B cell (primary cell): ENCODE measurements at regions not wholly inside any gene's neighbourhood (a gene's known extent, or its start where the extent isn't known, plus 50 kb on each side); places are given as distances from the start of the nearest gene placed in this dataset.

ENCODE experiments used
- EZH2 ChIP-seq: IDR thresholded peaks from 2 replicates; pipeline ENCODE4 v1.6.1; 2012; ENCODE audit warnings: borderline replicate concordance, low read depth, mild to moderate bottlenecking, moderate library complexity, low read length; ENCODE audit not compliant: insufficient read depth, poor library complexity, severe bottlenecking
- TF ChIP-seq, protein P1 (sequence below): fragments of 200-600 bp; IDR thresholded peaks from one replicate; pipeline ENCODE4 v1.8.0; 2022; ENCODE audit warnings: antibody characterized with exemption, mild to moderate bottlenecking

DNA sequence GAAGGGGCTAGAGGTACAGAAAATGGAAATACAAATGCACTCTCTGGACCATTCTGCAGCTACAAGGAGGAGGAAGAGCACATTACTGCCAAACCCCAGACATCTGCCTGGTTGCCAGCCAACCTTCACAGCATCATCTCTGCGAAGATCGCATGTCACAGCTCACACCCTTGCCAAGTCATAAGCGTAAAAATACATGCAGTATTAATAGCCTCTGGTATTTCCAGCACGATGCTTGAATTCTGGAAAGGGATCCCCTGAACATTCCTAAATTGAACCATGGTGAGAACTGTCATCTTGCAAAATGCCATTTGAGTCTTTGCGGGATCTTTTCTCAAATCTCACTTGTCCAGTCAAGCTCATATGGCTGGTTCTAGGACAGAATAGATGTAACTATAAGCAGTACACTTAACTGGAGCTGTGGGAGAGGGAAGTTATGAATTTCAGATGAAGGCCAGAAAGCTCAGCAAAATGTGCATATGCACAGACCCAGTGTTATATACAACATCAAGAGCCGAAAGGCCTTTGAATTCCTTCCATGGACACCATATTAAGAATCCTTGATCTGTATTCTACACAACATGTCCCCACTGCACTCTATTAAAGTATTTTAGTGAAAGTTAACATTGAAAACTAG, 211.6 kb downstream of the DUSP6 start:
- TF ChIP-seq, protein P1, sequence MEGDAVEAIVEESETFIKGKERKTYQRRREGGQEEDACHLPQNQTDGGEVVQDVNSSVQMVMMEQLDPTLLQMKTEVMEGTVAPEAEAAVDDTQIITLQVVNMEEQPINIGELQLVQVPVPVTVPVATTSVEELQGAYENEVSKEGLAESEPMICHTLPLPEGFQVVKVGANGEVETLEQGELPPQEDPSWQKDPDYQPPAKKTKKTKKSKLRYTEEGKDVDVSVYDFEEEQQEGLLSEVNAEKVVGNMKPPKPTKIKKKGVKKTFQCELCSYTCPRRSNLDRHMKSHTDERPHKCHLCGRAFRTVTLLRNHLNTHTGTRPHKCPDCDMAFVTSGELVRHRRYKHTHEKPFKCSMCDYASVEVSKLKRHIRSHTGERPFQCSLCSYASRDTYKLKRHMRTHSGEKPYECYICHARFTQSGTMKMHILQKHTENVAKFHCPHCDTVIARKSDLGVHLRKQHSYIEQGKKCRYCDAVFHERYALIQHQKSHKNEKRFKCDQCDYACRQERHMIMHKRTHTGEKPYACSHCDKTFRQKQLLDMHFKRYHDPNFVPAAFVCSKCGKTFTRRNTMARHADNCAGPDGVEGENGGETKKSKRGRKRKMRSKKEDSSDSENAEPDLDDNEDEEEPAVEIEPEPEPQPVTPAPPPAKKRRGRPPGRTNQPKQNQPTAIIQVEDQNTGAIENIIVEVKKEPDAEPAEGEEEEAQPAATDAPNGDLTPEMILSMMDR: no peak
- no peak for TF ChIP-seq EZH2
